GM21825 (cell line): ENCODE measurements at regions not wholly inside any gene's neighbourhood (a gene's known extent, or its start where the extent isn't known, plus 50 kb on each side); places are given as distances from the start of the nearest gene placed in this dataset.

Source experiments
- ATAC-seq: cut with Tn5 transposase; IDR thresholded peaks from one replicate; pipeline ENCODE4 v1.9.1; 2021; ENCODE audit warnings: mild to moderate bottlenecking, moderate library complexity; ENCODE audit not compliant: unreplicated experiment

- no peak for ATAC-seq
Observed at GRCh38 chr20:11324990-11325389, 592.7 kb upstream of the BTBD3 start.

DNA sequence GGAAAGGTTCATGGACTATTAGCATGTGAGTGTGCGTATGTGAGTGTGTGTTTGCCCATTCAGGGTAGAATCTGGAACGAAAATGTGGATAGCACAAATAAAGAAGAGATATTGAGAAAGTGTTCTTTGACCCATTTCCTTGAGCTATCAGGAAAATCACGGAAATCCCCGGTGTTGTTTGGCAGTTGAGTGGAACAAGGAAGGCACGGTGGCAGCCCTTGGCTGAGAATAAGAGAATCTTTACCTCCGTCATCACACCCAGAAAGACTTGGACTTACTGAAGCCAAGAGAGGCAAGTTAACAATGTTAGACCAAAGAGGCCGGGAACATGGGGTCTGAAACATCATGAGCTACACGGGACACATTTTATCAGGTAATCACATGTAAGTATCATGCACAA is 588.9 kb upstream of the BTBD3 start:
- ATAC-seq = no peak

- ATAC-seq = no peak
Observed at GRCh38 chr20:11329271-11329670, 588.4 kb upstream of the BTBD3 start.

GRCh38 chr20:11331096-11331495 is 586.6 kb upstream of the BTBD3 start:
- no peak for ATAC-seq

GRCh38 chr20:11332381-11332780 is 585.3 kb upstream of the BTBD3 start:
- no peak for ATAC-seq

GRCh38 chr20:11333634-11334033 is 584.1 kb upstream of the BTBD3 start:
- ATAC-seq = no peak

- no peak for ATAC-seq
Observed at GRCh38 chr20:11337361-11338130, 580.1 kb upstream of the BTBD3 start.

DNA sequence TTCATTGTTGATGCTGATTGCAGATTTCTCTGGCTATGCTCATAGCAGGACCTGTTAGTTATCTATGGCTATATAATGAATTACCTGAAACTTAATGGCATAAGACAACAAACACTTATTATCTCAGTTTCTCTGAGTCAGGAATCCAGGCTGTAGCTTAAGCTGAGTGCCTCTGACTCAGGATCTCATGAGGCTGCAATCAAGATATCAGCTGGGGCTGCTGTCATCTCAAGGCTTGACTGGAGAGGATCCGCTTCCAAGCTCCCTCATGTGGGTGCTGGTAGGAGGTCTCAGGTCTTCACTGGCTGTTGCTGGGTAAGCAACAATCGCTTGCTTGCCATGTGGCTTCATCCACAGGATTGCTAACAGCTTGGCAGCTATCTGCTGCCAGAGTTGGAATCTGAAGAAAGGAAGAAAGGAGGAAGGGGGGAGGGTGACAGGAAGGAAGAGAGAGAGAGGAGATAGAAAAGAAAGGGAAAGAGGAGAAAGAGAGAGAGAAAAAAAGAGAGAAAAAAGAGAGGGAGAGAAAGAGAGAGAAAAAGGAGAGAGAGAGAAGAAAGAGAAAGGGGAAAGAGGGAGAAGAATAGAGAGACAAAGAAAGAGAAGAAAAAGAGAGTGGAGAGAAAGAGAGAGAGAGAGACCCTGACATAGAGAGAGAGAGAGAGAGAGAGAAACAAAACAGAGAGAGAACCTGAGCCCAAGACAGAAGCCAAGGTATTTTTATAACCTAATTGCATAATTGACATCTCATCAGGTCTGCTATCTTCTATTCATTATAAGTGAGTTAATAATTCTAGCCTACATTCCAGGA is 579.0 kb upstream of the BTBD3 start:
- no peak for ATAC-seq

- ATAC-seq = no peak
Observed at GRCh38 chr20:11344939-11345338, 572.8 kb upstream of the BTBD3 start.

DNA sequence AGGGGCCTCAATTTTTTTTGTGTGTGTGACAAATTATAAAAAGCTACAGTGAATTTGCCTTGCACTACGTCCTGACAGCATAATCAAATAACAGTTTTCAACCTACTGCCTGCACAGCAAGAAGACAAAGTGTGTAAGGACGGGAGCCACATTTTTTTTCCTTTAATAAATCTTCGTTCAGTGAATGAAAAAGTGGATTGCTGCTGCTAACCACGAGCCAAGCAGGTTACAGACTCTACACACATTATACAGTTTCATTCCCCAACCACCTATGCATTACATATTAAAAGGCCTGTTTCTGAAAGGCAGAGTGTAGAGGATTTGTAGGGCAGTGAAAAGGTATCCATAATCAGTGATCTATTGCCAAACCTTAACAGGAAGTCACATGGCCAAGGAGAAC is 570.0 kb upstream of the BTBD3 start:
- no peak for ATAC-seq

DNA sequence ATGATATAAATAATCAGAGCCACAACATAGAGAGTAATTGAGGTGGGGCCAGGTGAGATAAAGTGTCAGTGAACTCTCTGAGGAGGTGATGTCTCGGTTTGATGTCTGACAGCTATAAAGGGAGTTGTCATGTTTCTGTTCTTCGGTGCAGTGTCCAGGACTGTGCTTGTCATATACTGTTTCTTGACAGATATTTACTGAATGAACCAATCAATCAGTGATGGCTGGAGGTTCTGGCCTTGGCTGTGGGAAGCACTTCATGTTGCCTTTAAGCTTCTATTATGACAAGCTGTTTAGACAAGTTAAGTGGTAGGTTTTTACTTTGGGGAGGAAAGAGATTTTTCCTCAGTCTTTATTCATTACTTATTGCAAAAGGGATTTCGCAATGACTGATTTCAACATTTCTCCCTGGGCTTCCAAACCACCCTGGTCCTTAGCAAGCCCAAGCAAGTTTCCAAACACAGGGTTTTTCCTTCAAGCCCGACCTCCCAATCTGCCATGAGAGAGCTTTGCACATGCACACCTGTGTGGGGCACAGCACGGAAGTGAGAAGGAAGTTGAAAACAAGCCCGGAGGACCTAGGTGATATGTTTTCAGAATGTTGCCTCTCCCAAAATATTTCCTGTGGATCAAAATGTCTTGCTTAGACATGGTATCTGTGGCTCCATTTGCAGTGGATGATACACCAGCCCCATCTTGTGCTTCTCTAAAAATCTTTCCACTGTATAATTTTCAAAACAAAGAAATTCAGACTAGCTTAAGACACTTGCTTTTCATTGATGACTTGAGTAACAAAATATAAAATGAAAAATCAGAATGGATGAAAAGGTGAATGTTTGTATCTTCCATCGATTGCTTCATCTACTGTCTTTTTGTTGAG is 567.3 kb upstream of the BTBD3 start:
- no peak for ATAC-seq

- ATAC-seq = no peak
Observed at GRCh38 chr20:11352041-11352440, 565.7 kb upstream of the BTBD3 start.

DNA sequence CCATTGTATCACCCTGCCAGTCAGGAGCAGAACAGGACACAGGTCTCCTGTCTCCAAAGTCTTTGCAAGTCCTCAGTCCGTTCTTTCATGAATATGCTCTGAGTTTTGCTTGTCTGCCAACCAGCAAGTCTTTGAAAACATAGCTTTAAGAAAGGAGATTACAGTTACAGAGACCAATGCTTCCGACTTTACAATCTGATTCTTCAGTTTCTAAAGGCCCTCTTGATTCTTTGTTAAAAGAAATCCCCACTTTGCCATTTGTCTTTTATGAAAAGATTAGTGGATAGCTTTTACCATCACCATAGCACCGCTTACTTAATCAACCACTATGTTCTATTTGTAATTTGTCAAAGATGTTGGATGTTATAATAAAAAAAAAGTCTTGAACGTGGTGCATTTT is 562.8 kb upstream of the BTBD3 start:
- no peak for ATAC-seq

DNA sequence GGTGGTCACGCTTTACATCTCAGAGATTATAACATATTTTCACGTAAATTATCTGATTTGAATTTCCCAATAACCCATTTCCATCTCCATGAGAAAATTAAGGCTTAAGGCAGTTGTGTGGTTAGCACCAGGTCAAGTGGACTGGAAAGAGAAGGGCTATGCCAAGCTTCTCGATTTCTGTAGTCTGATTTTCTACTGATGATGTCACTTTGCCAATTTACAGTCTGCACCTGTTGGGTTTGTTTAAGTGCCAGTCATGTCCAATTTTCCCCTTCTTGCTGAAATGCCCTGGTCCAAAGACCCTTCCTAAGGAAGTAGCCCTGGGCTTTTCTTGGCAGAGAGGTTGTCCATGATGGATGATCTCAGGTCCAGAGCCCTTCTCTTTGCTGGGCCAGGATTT is 562.3 kb upstream of the BTBD3 start:
- ATAC-seq = no peak

GRCh38 chr20:11356061-11356460 is 561.6 kb upstream of the BTBD3 start:
- ATAC-seq = no peak

DNA sequence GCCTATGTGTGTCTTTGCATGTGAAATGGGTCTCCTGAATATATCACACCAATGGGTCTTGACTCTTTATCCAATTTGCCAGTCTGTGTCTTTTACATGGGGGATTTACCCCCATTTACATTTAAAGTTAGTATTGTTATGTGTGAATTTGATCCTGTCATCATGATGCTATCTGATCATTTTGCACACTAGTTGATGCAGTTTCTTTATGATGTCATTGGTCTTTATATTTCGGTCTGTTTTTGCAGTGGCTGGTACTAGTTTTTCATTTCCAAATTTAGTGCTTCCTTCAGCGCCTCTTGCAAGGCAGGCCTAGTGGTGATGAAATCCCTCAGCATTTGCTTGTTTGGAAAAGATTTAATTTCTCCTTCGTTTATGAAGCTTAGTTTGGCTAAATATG is 555.2 kb upstream of the BTBD3 start:
- ATAC-seq = no peak

- ATAC-seq = no peak
Observed at GRCh38 chr20:11364736-11365135, 553.0 kb upstream of the BTBD3 start.

GRCh38 chr20:11366660-11367059 is 551.0 kb upstream of the BTBD3 start:
- ATAC-seq = no peak

DNA sequence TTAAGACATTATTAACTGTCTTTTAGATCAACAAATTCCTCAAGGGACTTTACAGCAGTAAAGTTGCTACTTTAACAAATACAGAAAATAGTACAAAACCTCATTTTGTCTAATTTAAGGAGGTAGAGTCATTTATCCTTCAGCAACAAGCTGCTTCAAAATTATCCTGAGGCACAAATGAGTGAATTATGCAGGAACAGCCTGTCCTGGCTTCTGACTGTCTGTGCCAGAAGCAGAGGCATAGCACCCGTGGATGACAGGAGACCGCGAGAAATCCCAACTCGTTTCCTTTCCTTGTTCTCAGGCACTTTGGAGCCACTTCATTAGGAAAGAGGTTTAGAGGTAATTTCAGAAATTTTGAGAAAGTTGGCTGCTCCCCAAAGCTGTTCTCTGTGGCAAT is 549.2 kb upstream of the BTBD3 start:
- ATAC-seq = no peak

DNA sequence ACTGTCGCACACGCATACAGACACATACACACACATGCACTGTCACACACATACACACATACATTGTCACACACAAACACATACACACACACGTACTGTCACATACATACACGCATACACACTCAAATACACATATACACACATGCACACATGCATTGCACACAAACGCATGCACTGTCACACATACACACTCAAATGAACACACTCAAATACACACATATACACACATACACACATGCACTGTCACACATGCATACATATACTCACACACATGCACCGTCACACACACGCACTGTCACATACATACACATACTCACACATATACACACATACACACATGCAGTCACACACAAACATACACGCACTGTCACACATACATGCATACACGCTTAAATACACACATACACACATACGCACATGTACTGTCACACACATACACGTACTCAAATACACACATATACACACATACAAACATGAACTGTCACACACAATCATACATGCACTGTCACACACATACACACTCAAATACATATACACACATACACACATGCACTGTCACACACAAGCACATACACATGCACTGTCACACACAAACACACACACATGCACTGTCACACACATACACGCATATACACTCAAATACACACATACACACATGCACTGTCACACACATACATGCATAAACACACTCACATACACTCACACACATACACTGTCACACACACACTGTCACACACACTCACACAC is 548.6 kb upstream of the BTBD3 start:
- ATAC-seq = no peak

DNA sequence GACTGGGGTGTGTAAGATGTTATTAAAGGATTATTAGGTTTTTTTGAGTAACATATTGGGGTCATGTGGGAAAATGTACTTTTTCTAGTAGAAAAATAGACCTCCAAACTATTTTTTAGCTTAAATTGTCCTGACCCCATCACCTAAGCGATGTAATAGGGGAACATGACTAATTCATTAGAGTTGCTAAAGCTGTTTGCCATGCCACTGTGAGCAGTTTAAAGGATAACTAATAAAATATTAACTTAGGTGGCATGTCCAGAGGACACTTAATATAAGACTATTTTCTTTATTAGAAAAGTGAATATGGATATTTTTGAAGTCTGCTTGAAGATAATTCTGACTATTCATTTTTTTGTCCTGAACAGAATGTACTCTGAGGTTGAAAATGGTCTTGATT is 545.9 kb upstream of the BTBD3 start:
- ATAC-seq = no peak
